ENCODE measurements at regions not wholly inside any gene's neighbourhood (a gene's known extent, or its start where the extent isn't known, plus 50 kb on each side); places are given as distances from the start of the nearest gene placed in this dataset.

DNA sequence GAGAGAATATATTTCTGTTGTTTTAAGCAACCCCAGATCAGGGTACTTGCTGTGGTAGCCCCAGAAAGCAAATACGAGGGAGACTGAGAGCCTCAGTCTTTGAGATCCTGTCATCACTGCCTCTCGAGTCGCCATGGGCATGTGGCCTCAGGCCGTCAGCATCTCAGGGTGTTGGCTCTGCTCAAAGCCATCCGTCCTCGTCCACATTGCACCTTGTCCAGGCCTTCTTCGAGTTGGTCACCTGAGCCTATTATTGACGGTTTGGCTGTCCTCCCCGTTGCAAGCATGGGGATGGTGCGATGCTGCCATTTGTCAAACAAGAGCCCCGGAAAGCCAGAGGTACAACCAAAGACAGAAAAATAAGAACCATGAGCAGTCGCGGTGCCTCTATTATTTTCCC lies 136.9 kb downstream of the IRF8 start:
- no peak for DNase-seq
- Histone ChIP-seq H3K27ac (no peak overlapping the region), H3K36me3 (no peaks in the 10 kb centered on the region), H3K27me3 (ENCODE audit: low read depth) (peaks cover 5% of the 10 kb centered on the region), H3K4me1 (peaks cover 5% of the 10 kb centered on the region), H3K4me3 (no peak overlapping the region), H3K9me3 (no peaks in the 10 kb centered on the region)
- intact Hi-C loops (cut with DNase I), result no loop called here
- TF ChIP-seq, protein P1, sequence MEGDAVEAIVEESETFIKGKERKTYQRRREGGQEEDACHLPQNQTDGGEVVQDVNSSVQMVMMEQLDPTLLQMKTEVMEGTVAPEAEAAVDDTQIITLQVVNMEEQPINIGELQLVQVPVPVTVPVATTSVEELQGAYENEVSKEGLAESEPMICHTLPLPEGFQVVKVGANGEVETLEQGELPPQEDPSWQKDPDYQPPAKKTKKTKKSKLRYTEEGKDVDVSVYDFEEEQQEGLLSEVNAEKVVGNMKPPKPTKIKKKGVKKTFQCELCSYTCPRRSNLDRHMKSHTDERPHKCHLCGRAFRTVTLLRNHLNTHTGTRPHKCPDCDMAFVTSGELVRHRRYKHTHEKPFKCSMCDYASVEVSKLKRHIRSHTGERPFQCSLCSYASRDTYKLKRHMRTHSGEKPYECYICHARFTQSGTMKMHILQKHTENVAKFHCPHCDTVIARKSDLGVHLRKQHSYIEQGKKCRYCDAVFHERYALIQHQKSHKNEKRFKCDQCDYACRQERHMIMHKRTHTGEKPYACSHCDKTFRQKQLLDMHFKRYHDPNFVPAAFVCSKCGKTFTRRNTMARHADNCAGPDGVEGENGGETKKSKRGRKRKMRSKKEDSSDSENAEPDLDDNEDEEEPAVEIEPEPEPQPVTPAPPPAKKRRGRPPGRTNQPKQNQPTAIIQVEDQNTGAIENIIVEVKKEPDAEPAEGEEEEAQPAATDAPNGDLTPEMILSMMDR (IDR thresholded peaks at IDR 0.05), result no peak
- no peak for ATAC-seq

DNA sequence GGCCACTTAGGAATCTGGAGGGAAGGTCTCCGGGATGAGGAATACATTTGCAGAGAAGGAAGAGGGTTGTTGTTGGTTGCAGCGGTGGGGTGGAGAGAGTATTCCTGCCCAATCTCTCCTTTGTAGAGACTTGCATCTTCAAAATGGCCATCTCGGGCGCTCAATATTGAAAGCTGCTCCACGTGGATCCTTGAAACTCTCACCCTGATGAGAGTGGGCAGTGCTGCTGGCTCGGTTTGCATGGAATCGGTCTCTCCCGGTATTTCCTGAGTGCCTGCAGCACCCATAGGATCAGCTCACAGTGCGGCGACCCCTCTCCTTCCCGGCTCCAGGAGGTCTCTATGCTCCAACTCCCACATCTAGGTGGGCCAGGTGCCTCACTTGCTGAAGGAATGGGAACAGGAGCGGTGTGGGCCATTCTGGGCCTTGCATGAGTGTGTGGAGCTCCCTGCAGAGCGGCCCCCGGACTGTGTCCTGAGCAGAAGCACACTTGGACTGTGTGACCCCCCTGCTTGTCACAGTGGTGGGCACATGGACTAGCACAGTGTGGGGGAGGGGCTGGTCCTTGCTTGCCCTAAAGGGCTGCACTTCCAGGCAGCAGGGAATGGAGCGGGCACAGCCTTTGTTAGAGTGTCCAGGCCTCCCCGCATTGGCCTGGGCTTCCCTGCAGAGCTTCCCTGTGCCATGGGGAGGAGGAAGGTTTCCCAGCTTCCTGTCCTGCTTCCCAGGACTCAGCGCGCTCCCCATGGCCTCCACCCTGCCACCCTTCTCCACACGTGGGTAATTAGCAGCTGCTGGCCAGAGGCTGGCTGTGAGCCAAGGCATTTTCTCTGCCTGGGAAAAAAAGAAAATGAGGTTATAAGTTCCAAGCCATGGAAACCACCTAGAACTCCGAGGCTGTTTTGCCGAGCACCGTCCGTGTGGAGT lies 139.3 kb downstream of the IRF8 start:
- no peak overlapping the region for H3K4me3 ChIP-seq
- H3K36me3 ChIP-seq, result no peaks in the 10 kb centered on the region
- H3K4me1 ChIP-seq, result peaks cover under 1% of the 10 kb centered on the region
- ATAC-seq (peak in 1 of 2 donors; percentile 28), DNase-seq (no peak)
- H3K9me3 ChIP-seq, result no peaks in the 10 kb centered on the region
- H3K27me3 ChIP-seq (ENCODE audit: low read depth), result no peaks in the 10 kb centered on the region
- TF ChIP-seq, protein P1 (IDR thresholded peaks at IDR 0.05), result no peak
- intact Hi-C loops (cut with DNase I), result no loop called here
- H3K27ac ChIP-seq, result no peak overlapping the region

DNA sequence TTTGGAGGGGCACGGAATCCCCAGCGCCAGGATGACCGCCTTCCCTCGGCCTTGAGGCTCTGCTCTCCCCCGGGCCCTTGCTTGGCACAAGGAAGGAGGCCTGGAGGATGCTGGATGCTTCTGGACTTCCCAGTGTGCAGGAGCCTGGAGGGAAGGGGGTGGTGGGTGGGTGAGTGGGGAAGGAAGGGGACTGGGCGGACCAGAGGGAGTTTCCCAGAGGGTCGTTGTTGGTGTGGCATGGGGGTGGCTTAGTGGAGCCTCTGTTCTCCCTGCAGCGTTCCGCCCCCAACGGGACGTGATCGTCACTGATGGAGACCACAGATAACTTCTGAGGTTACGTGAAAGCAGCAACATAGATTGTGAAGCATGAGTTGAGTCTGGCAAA lies 140.0 kb downstream of the IRF8 start:
- intact Hi-C loops (cut with DNase I), result no loop called here
- no peaks in the 10 kb centered on the region for H3K4me1 ChIP-seq
- no peaks in the 10 kb centered on the region for H3K36me3 ChIP-seq
- DNase-seq (no peak), ATAC-seq (peak in 1 of 2 donors; percentile 26)
- no peaks in the 10 kb centered on the region for H3K27me3 ChIP-seq (ENCODE audit: low read depth)
- H3K9me3 ChIP-seq, result no peaks in the 10 kb centered on the region
- H3K4me3 ChIP-seq, result no peak overlapping the region
- no peak overlapping the region for H3K27ac ChIP-seq
- TF ChIP-seq, protein P1 (IDR thresholded peaks at IDR 0.05), result no peak

DNA sequence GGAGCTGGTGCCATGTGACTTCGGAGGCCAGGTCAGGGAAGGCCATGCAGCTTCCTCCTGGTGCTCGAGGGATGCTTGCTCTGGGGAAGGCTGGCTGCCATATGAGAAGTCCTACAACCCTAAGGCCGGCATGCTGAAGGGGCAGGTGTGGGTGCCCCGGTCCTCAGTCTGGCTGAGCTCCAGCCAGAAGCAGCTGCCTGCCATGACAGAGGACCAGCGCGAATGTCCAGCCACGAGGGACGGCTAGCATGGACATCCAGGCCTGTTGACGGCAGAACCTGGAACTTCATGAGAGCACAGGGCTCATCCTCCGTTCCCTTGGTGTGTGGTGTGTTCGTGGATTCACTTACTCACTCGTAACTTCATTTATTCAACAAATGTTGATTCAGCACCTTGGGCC lies 140.6 kb downstream of the IRF8 start:
- ATAC-seq (no peak), DNase-seq (no peak)
- Histone ChIP-seq H3K4me1 (no peaks in the 10 kb centered on the region), H3K9me3 (no peaks in the 10 kb centered on the region), H3K36me3 (no peaks in the 10 kb centered on the region), H3K27me3 (ENCODE audit: low read depth) (no peaks in the 10 kb centered on the region), H3K27ac (no peak overlapping the region), H3K4me3 (no peak overlapping the region)
- intact Hi-C loops (cut with DNase I), result no loop called here
- TF ChIP-seq, protein P1 (IDR thresholded peaks at IDR 0.05), result no peak

DNA sequence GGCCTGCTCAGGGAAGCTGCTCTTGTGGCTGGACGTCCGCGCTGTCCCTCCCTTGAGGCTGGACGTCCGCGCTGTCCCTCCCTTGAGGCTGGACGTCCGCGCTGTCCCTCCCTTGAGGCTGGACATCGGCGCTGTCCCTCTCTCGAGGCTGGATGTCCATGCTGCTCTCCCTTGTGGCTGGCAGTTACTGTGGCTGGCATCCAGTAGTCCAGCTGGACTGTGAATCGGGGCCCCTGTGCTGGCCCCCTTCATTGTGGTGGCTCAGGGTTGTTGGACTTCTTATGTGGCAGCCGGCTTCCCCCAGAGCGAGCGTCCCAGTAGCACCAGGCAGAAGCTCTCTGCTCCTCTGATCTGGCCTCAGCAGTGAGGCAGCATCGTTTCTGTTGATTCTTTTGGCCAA lies 141.5 kb downstream of the IRF8 start:
- ATAC-seq (no peak), DNase-seq (no peak)
- Histone ChIP-seq H3K4me1 (no peaks in the 10 kb centered on the region), H3K9me3 (no peaks in the 10 kb centered on the region), H3K27me3 (ENCODE audit: low read depth) (no peaks in the 10 kb centered on the region), H3K36me3 (no peaks in the 10 kb centered on the region), H3K4me3 (no peak overlapping the region), H3K27ac (no peak overlapping the region)
- TF ChIP-seq, protein P1 (IDR thresholded peaks at IDR 0.05), result no peak
- intact Hi-C loops (cut with DNase I), result no loop called here
